ENCODE measurements at regions not wholly inside any gene's neighbourhood (a gene's known extent, or its start where the extent isn't known, plus 50 kb on each side); places are given as distances from the start of the nearest gene placed in this dataset.
"Not testable (repeated sequence)": the region's sequence is repeated elsewhere in the genome, so short reads cannot be mapped to it uniquely, and the experiment has no call there.

DNA sequence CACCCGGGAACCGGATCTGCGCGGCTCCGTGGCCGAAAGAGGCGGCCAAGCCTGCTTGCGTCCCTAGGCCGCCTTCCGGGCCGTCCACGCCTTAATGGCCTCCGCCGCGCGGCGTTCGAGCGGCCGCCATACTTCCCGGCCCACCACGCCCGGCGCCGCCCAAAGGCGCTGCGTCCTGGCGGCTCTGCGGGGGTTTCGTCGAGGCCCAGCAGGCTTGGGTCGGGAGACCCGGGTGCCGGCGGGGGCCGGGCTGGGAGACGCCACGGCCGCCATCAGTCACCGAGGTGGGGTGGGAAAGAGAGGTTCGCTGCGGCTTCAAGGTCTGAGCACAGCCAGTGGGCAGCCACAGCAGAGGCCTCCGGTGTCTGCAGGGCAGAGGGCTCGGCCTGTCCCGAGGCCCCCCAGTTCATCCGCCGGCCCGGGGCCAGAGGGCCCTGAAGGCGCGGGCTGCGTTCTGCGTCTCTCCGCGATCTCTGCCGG is 545.8 kb upstream of the CDH10 start:
- no peak for DNase-seq (ENCODE audit: low read depth)

DNA sequence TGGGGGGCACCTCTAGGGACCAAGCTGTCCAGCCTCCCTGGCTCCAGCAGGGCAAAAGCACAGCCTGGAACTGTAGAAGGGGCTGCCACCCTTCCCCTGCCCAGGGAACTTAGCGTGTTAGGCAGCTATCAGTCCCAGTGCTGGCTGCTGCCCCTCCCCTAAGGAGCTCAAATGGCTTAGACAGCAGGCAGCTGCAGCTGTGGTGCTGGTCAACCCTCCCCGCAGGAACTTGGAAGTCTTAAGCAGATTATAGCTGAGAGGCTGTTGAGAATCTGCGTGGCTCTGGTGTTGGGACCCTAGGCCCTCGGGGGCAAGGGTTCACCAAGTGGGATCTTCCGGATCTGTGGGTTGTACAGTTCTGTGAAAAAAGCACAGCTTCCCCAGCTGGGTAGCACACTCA is 536.5 kb upstream of the CDH10 start:
- no peak for DNase-seq (ENCODE audit: low read depth)

DNA sequence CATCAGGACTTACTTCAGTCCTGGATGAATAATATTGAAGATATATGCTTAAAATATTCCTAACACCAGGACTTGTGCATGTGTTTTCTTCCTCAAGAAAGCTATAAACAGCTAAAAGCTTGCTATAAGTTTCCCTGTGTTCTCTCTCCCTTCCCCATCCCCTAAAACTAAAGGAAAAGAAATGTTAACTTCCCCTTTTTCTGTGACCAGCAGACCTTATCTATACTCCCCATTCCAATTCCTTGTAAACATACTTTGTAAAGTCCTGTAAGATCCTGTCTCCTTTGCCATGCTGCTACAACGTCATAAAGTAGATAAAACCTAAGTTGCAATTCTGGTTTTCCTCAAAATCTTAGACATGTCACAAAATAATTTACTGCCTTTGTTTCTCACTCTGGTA is 517.8 kb upstream of the CDH10 start:
- DNase-seq (ENCODE audit: low read depth): not testable (repeated sequence)

DNA sequence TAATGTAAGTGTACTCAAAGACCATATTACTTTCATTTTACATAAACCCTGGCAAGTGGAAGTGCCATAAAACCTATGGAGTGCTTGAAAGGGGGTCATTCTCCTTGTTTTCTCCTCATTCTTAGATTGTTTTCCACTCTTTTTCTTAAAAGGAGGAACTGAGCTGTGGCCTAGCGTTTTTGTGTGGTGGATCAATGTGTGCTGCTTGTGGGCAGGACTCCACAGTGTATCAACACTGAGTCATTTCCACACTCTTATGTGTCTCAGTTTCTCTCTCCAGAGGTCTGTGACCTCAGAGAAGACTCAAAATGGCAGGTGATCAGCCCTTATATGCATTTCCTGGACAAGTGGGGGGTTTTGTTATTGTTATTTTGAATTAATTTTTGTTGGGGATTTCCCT is 516.1 kb upstream of the CDH10 start:
- DNase-seq (ENCODE audit: low read depth): no peak

DNA sequence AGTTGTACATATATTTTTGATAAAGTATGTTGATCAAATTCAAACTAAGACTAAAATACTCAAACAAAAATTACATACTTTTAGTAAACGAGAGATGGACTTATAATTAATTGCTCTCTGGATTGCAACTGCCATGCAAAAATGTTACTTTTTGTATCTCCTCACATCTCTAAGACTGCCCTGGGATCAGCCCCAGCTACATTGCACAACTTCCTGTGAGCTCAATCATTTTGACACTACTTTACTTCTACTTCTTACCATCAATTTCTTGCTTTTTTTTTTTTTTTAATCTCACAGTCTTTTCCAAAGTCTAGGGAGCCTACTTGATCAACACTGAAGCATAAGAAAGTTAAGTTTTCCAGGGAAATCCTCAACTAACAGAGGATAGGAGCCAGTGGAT is 506.0 kb upstream of the CDH10 start:
- DNase-seq (ENCODE audit: low read depth): no peak

DNA sequence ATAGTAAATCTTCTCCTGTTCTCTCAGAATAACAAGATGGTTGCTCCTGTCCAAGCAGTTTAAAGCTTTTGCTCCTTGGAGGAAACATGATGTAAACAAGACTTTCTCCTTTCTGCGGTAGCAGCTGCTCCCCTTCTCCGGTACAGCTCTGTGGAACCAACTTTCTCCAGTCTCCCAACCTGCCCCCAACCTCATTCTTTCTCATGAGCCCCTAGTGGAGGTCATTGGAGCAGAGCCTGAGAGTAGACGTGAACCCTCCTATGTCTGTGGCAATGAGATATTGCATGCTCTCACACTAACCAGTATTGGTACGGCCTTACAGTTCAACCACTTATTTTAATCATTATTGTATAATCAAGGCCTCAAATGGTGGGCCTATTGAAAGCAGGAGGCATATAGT is 483.8 kb upstream of the CDH10 start:
- no peak for DNase-seq (ENCODE audit: low read depth)

DNA sequence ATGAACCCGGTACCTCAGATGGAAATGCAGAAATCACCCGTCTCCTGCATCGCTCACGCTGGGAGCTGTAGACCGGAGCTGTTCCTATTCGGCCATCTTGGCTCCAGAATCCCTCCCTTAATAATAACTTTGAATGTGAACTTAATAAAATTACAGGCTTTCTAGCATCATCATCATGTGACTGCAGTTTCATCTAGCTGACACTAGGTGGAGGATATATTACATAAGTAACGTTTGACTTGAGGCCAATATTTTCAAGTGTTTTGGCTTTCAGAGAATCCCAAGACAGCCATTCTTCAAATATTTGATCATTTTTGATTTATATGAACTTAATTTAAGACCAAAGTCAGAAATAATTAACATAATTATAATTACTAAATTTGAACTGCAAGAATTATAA is 474.9 kb upstream of the CDH10 start:
- peak; percentile 9 for DNase-seq (ENCODE audit: low read depth)

DNA sequence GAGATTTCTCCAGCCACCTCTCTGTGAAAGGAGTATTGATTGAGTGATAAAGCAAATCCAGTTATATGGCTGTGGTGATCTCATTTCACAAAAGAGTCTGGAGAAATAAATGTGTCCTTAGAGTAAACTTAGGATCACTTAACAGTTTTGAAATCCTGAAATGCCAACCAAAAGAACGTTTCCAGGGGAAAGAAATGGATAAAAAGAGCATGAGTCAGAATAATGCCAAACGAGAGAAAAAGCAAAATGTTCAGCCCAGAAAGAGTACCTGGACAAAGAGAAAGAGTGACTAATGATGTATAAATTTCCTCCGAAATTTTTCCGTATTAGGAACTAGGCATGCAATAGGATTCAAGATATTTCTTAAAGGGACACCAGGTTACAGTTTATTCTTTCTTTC is 463.1 kb upstream of the CDH10 start:
- DNase-seq (ENCODE audit: low read depth): no peak

DNA sequence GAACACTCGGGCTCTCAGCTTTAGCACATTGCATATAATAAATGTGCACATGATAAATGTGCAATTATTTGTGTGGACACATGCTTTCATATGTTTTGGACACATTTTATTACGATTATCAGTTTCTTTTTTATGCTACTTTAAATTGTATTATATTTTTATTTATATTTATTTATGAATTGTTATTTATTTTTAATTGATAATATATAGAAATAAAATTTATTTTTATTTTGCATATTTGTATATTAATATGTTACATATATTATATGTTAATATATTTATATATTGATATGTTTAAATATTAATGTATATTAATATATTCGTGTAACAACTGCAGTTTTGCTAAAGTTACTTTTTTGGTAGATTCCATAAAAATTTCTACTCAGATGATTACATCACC is 454.8 kb upstream of the CDH10 start:
- DNase-seq (ENCODE audit: low read depth): no peak

DNA sequence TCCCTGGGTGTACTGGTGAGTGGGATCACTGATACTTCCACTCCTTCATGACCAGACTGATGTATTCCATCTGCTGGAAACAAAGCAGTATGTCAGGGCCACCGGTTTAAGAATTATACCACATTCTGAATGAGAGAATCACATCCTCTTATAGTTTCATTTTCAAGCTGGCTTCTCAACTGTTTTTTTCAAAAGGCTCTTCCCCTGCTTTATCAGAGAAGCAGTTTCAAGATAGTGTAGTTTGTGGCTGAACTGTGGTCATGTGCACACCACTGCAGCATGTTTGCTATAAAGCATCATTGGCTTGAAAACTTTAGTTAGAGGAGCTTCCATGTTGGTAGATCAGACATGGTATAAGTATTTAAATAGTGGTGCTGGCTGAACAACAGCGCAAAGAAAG is 450.5 kb upstream of the CDH10 start:
- no peak for DNase-seq (ENCODE audit: low read depth)

DNA sequence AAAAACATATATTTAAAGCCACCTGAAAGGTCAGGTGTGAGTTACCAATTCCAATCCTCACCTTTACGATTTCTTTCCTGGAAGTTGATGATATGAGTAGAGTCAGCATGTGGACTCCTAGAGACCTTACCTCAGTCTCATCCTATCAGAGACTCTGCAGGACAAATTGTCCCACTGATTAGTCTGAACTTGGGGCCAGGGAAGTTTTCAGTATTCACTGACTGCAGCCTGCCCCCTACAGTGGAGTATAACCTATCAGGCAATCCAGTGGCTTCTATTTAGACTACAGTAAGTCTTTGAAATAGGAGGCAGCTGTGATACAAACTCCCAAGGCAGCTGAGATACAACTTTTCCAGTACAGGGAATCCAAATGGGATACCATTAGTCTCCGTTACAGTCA is 449.4 kb upstream of the CDH10 start:
- DNase-seq (ENCODE audit: low read depth): no peak

DNA sequence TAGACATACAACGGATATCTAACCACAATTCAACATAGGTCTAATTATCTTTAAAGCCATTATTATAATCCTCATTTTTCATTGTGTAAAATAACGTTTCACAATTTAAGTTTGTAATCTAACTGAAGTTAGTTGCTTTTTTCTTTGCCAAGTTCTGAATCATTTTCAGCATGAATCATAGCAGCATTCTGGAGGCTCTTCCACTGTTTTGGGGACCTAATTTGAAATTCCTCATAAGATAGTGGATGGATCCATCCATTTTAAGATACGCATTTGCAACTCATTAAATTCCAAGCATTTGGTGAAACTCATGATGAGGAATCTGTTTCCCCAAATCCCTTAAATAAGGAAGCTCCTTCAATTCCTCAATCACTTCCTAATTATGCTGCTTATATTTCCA is 447.1 kb upstream of the CDH10 start:
- DNase-seq (ENCODE audit: low read depth): no peak

DNA sequence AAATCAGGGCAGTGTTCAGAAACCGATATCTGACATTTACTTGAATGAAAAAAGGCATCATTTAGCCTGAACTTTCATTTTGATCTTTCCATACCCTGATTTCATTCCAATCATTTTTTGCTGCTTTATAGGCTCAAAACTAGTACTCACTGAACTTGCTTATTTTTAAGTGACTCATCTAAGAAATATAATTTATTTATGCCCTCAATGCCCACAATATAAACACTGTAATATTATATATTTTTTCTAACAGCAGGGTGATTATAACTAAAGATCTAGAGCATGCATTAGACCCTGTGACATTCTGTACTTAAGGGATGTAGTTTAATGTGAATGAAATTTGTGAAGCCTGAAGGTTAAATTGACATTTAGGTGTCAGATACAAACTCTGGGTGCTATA is 446.1 kb upstream of the CDH10 start:
- DNase-seq (ENCODE audit: low read depth): no peak

DNA sequence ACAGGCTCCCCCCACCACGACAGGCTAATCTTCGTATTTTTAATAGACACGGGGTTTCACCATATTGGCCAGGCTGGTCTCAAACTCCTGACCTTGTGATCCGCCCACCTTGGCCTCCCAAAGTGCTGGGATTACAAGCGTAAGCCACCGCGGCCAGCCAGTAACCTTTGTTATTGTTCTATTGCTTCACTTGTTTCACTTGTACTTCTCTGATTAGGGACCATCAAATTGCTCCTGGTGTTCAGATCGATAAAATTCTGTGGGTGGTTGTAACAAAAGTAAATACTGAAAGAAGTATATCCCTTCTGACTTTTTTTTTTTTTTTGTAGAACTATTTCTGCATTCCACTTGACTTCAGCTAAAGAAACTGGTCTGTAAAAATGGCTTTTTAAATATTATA is 445.5 kb upstream of the CDH10 start:
- DNase-seq (ENCODE audit: low read depth): no peak

DNA sequence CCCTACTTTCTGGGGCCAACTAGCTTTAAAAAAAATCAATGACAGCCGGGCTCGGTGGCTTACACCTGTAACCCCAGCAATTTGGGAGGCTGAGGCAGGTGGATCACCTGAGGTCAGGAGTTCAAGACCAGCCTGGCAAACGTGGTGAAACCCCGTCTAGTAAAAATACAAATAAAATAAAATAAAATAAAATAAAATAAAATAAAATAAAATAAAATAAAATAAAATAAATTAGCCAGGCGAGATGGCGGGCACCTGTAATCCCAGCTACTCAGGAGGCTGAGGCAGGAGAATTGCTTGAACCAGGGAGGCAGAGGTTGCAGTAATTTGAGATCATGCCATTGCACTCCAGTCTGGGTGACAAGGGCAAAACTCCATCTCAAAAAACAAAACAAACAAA is 443.9 kb upstream of the CDH10 start:
- not testable (repeated sequence) for DNase-seq (ENCODE audit: low read depth)

DNA sequence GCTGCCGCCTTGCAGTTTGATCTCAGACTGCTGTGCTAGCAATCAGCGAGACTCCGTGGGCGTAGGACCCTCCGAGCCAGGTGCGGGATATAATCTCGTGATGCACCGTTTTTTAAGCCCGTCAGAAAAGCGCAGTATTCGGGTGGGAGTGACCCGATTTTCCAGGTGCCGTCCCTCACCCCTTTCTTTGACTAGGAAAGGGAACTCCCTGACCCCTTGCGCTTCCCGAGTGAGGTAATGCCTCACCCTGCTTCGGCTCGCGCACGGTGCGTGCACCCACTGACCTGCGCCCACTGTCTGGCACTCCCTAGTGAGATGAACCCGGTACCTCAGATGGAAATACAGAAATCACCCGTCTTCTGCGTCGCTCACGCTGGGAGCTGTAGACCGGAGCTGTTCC is 438.5 kb upstream of the CDH10 start:
- DNase-seq (ENCODE audit: low read depth): not testable (repeated sequence)

DNA sequence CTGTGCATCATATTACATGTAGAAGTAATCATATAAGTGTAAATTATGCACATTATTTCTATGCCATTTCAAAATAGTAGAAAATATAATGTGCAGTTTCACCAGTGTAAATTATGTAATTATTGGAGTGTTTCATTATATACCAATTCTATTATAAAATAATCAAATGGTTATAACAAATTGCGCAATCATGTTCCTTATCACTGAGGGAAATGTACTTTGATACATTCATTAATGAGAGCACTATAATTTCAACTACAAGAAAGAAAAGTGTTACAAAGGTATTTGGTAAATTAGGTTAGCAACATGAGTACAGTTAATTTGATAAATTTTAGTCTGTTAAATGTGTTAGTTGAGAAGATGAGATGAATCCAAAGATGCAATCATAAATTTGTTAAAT is 421.5 kb upstream of the CDH10 start:
- DNase-seq (ENCODE audit: low read depth): no peak

DNA sequence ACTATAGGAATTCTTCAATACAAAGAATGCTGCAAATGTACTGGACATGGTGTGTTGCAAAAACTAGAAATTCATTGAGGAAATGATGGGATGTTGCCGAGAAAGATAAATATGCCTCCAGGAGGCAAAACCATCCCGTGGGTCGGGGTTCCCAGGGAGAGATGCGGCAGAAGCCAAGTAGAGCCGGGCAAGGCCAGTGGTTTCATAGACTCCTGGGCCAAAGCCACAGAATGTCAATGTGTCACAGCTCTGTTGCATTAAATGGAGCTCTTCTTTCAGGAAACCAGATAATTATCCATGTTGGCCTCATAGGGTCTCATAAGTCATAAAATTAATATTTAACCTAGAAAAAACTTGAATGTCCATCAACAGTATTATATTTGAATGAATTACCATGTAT is 419.5 kb upstream of the CDH10 start:
- DNase-seq (ENCODE audit: low read depth): no peak

DNA sequence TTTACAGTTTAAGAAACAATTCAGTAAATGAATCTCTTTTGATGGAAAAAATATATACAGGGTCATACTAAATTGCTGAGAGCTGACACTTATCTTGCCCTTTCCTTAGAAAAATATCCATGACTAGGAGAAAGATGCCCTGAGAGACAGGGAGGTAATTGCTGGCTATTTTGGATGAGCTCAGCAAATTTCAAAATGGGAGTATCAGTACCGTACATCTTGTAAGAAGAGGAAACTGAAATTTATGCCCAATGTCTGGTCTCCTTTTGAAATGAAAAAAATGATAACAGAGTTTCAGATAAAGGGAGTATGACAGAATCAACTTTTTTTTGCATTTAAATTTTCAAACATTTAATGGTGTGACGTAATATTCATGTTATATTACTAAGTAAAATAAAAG is 415.8 kb upstream of the CDH10 start:
- DNase-seq (ENCODE audit: low read depth): no peak

DNA sequence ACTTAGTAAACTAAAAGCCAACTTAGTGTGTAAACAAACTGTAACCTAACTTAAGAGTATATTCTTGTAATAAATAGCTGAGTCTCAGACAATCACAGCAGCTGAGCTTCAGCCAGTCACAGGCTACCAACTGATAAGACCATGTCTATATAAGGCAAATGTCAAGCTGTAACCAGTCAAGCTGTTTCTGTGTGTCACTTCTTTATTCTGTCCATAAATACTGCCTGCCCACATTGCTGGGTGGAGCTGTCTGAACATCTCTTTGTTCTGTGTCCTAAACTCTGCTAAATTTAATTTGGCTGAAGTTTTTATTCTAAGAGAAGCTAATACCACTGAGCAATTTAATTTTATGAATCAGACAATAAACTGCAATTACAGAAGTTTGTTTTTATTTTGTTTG is 412.1 kb upstream of the CDH10 start:
- DNase-seq (ENCODE audit: low read depth): no peak

DNA sequence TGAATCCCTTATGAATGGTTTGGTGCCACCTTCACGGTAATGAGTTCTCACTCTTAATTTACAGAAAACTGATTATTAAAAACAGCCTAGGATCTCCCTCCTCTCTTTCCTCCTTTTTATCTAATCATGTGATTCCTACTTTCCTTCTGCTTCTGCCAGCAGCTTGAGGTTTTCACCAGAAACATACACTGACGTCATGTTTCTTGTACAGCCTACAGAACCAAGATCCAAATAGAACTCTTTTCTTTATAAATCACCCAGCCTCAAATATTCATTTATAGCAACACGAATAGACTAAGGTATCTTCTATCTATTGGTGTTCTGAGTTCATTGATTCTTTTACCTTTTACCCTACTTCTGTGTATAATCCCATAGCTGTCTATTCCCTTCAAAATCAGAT is 388.9 kb upstream of the CDH10 start:
- DNase-seq (ENCODE audit: low read depth): no peak

DNA sequence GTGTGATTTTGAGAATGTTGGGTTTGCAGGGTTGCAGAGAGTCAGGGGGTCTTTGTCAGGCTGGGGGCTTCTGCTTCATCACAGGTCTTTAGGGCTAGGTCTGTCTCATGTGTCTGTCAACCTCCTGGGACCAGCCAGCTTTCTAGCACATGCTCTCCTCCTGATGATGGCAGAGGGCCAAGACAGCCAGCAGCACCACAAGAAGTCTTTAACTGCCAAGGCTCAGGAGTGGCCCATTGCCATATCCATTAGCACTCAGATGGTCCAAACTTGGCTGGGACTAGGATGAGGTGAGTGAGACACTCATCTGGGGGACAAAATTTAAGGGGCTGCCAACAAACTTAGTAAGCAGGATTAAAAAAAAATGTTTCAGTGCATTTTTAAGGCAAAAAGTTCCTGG is 384.2 kb upstream of the CDH10 start:
- DNase-seq (ENCODE audit: low read depth): no peak

DNA sequence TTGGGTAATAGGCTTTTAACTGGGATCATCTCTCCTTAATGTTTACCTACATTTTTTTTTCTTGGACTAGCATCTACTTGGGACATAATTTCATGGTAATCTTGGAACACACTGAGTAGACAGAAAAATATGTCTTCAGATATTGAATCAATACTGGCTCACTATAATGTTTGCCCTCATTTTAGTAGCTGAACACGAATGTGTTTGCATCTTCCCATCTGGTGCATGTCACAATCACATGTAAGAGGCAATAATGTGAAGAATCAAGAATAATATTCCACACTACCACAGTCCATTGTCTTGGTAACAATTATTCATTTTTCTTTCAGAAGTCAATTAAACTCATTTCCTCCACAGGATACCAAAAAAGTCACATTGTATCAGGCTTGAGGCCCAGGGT is 382.7 kb upstream of the CDH10 start:
- DNase-seq (ENCODE audit: low read depth): no peak

DNA sequence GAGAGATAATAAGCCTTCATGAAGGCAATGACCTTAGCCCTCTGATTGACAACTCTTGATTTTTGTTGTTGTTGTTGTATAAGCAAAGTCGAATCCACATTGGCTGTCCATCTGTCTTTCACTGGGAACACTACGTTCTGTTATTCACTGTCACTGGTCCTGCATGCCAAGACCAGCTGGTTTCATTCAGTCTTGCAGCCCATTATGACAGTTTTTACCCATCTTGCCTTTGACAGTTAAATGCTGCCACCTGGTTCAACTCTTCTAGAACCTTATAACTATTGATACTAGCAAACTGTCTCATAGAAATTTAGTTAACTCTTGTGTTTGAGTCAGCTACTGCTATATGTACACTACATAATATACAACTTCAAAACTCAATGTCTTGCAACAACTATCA is 382.3 kb upstream of the CDH10 start:
- DNase-seq (ENCODE audit: low read depth): no peak

DNA sequence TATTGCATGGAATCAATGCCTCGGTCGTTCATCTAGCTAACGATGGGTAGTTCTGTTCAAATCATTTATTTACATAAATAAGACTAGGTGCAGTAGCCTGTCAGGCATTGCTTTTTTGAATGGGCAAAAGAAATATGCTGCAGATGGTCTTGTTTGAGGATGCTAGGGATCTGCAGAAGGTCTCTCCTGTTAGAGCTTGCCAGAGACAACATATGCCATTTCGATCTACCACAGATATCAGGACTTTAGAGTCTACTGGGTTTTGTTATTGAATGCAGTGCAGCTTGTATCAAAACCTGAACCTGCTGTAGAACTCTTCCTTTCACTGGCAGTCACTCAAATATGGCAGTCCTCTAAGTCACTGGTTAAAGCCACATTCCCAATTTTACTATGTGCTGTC is 381.1 kb upstream of the CDH10 start:
- no peak for DNase-seq (ENCODE audit: low read depth)

Data from CMK (cell line).